ENCODE measurements at regions not wholly inside any gene's neighbourhood (a gene's known extent, or its start where the extent isn't known, plus 50 kb on each side); places are given as distances from the start of the nearest gene placed in this dataset.

- TF ChIP-seq ZNF462 (CRISPR knock-in tag; IDR thresholded peaks at IDR 0.05) (no peak), ETS1 (IDR thresholded peaks at IDR 0.05) (no peak), REST (IDR thresholded peaks at IDR 0.05; ENCODE audit: unreplicated experiment) (no peak), CREB1 (CRISPR knock-in tag; IDR thresholded peaks at IDR 0.05; ENCODE audit: low read depth) (no peak), EZH2phosphoT487 (IDR thresholded peaks at IDR 0.05; ENCODE audit: unreplicated experiment) (no peak), STAT1 (IDR thresholded peaks at IDR 0.05; ENCODE audit: unreplicated experiment) (no peak), CTCF (conservative IDR thresholded peaks at IDR 0.05; ENCODE audit: low read depth in 2 of 2) (no peak)
Observed at GRCh38 chr19:30656520-30657100, 284.4 kb downstream of the ZNF536 start (continued).
